Spleen (tissue), 7 donors: ENCODE measurements at regions not wholly inside any gene's neighbourhood (a gene's known extent, or its start where the extent isn't known, plus 50 kb on each side); places are given as distances from the start of the nearest gene placed in this dataset.

ENCODE experiments used
- CTCF ChIP-seq, 11 experiments: fragments of 200-600 bp in 7 of 11; fragments of 450-650 bp in 4 of 11; sonication (generic) in 4 of 11; IDR thresholded peaks in 8 of 11; conservative IDR thresholded peaks in 3 of 11; 1 replicate in 7 of 11; 2 replicates in 4 of 11; pipeline versions ENCODE4 v1.4.0 to v1.8.0; 2016 to 2021; ENCODE audit warnings: antibody characterized with exemption in 11 of 11, inconsistent platforms in 4 of 11, mild to moderate bottlenecking in 1 of 11
- POLR2A ChIP-seq, 3 donors: fragments of 450-650 bp; IDR thresholded peaks; one replicate each; pipeline ENCODE4 v1.5.1; 2017; ENCODE audit warnings: antibody characterized with exemption in 3 of 3, mild to moderate bottlenecking in 1 of 3
- POLR2AphosphoS5 ChIP-seq, 3 donors: sonication (generic); formaldehyde crosslinking; IDR thresholded peaks; one replicate each; pipeline ENCODE4 v1.5.1; 2017; ENCODE audit warnings: antibody characterized with exemption in 3 of 3
- donor health status: DM: no; HTN: no; CAD: no; lungs with moderate emphysema.
- donor health status: DM: no; HTN: no; CAD: no.
- donor health status: DM: no; HTN: no; CAD: no.

DNA sequence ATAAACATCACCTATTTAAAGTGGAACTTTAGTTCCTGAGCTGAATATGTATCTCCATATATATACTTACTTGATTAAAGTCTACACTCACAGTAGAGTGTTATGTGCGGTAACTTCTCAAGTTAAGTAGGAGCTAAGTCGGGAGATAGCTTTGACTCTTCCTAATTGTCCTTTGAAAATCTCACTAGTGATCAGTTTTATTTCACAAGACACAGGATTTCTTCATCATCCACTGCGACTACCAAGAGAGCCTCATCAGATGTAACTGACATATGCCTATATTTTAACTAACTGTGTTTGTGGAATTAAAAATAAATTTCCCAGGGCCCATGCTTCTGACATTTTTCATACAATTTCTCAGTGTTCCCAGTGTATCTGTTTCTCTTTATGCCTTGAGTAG lies 1664.0 kb downstream of the EFNB2 start:
- TF ChIP-seq CTCF (IDR thresholded peaks at IDR 0.05 in 8 of 11, conservative IDR thresholded peaks at IDR 0.05 in 3 of 11) (no peak), POLR2A (IDR thresholded peaks at IDR 0.05) (no peak), POLR2AphosphoS5 (IDR thresholded peaks at IDR 0.05) (no peak)
